Skeletal muscle cell (primary cell): ENCODE measurements at regions not wholly inside any gene's neighbourhood (a gene's known extent, or its start where the extent isn't known, plus 50 kb on each side); places are given as distances from the start of the nearest gene placed in this dataset.

Experiments
- DNase-seq: peaks from one replicate; pipeline ENCODE4 v3.0.0-alpha.2; 2010; ENCODE audit warnings: low read depth
- H3K4me3 ChIP-seq: 2 replicates; pipeline ENCODE4 v1.5.1; 2011; ENCODE audit warnings: low read depth, mild to moderate bottlenecking, control low read depth, low read length, moderate library complexity

DNA sequence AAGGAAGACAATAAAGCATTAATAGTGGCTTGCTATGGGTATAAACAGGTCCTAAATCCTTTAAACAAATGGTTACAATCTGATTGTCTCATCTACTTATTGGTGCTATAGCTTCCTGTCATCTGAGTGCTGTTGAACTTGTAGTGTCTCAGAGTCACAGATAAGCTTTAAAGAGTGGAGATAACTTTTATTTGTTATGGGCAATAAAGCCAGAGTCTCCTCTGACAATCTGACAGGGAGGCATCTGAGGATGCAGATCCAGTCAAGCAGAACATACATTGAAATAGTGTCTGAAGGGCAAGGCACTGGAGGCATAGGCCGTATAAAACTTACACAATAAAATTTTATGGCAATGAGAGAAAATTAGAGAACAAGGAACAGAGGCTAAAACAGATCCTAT is 1132.4 kb upstream of the CDH2 start:
- no peak for DNase-seq
- no peak overlapping the region for H3K4me3 ChIP-seq

GRCh38 chr18:29307982-29308381 is 1131.1 kb upstream of the CDH2 start:
- DNase-seq, result no peak
- H3K4me3 ChIP-seq, result no peak overlapping the region

- no peak for DNase-seq
- H3K4me3 ChIP-seq, result no peak overlapping the region
These were observed 1130.3 kb upstream of the CDH2 start for GRCh38 chr18:29307231-29307630.

DNA sequence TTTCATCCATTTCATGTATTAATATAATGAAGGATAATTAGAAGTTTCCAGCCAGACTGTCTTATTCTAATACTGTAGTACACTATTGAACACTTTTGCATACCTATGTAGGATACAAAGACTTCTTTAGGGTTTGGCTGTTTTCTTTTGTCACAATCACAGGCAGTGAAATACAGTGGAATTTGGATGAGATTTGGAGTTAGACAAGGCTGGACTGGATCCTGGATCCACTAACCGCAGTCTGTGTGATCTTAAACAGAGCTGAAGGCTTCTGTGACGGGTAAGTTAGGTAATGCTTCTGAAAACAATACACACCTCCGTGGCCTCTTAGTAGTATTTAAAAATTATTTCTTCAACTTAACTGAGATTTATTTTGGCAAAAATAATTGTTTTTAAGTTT is 1128.6 kb upstream of the CDH2 start:
- no peak for DNase-seq
- H3K4me3 ChIP-seq, result no peak overlapping the region

DNA sequence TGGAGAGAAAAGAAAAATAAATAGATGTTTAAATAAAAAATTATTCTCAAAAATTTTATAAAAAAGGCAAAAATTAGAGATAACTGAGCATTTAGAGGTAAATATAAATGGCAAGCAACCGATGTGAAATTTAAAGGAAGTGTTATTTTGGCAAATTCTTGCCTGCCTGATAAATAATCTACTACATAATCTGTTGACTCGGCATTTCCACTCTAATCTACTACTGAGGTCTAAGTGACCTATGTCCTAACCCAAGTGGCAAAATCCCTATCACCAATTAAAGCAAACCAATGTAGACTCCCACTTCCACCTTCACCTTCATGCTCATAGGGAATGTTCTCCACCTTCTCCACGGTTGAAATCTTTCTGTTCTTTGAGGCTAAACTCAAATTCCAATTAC is 1124.1 kb upstream of the CDH2 start:
- no peak overlapping the region for H3K4me3 ChIP-seq
- DNase-seq, result no peak

- H3K4me3 ChIP-seq, result no peak overlapping the region
- DNase-seq, result no peak
These were observed 1108.5 kb upstream of the CDH2 start for GRCh38 chr18:29285471-29285870.

- peak; percentile 43 for DNase-seq
- no peak overlapping the region for H3K4me3 ChIP-seq
These were observed 1094.6 kb upstream of the CDH2 start for GRCh38 chr18:29271501-29271900.

DNA sequence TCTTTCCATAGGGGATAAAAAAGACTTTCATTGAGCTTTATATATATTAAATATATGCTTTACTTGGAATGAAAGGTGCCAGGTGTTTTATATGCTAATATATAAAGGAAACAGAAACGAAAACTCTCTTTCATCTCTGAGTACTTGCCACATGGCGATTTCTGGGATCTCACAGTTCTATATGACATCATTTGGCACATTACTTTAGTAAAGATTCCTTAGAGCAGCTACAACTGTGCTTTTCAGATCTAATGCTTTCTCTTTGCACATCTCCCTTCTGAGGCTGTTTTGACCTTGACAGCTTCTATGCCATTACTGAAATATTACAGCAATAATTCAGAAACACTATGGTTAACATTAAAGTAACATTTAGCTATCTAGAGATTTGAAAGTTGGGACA is 1082.9 kb upstream of the CDH2 start:
- no peak overlapping the region for H3K4me3 ChIP-seq
- DNase-seq, result no peak

GRCh38 chr18:29254123-29254522 is 1077.2 kb upstream of the CDH2 start:
- no peak for DNase-seq
- no peak overlapping the region for H3K4me3 ChIP-seq

DNA sequence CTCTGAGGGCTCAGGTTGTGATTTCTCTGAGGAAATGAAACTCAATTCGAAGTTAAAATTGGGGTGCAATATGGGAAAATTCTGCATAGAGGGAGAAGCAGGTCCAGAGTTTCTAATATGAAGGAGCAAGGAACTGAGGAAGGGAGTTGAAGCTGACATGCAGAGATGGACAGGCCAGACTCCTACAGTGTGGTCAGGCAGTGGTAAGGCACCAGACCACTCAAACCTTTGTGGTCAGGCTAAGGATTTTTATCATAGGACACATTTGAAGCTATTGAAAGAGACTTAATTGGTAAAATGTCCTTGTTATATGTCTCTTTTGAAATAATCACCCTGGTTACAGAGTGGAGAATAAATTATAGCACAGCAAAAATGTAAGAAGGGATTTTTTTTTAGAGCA is 1074.8 kb upstream of the CDH2 start:
- no peak overlapping the region for H3K4me3 ChIP-seq
- no peak for DNase-seq

DNA sequence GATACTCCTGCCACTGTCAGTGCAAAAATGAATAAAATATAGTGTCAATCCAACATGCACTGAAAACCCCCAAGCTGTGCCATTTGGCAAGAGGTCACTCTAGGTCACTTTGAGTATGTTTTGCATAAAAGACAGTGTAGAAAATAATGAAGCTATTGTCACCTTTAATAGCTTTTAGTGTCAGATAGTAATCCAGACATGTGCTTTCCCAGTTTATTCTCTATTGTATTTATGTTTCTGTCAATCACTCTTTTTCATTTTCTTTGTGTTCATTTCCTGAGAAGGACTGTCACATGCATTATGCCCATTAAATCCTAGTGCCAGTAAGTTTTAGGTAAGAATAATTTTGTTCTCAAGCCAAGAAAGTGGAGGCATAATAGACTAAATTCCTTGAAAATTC is 1073.9 kb upstream of the CDH2 start:
- DNase-seq, result no peak
- no peak overlapping the region for H3K4me3 ChIP-seq

GRCh38 chr18:29250259-29250658 is 1073.3 kb upstream of the CDH2 start:
- DNase-seq, result no peak
- no peak overlapping the region for H3K4me3 ChIP-seq

GRCh38 chr18:29248805-29249204 is 1071.9 kb upstream of the CDH2 start:
- H3K4me3 ChIP-seq, result no peak overlapping the region
- no peak for DNase-seq

GRCh38 chr18:29241199-29241598 is 1064.3 kb upstream of the CDH2 start:
- H3K4me3 ChIP-seq, result no peak overlapping the region
- DNase-seq, result no peak

- no peak overlapping the region for H3K4me3 ChIP-seq
- no peak for DNase-seq
These were observed 1057.8 kb upstream of the CDH2 start for GRCh38 chr18:29234751-29235150.

GRCh38 chr18:29226213-29226612 is 1049.3 kb upstream of the CDH2 start:
- no peak overlapping the region for H3K4me3 ChIP-seq
- DNase-seq, result peak; percentile 9

DNA sequence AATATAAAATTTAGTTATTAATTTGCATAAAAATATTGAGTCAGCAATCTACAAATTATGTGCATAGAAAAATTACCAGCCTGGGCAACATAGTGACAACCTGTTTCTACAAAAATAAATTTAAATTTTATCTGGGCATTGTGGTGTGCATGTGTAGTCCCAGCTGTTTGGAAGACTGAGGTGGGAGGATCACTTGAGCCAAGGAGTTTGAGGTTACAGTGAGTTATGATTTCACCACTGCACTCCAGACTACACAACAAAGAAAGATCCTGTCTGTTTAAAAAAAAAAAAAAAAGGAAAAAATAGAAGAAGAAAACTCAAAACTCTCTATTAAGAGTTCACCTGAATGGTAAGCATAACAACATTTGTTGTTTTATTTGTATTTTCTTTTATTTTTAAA is 1048.4 kb upstream of the CDH2 start:
- DNase-seq, result no peak
- H3K4me3 ChIP-seq, result no peak overlapping the region

DNA sequence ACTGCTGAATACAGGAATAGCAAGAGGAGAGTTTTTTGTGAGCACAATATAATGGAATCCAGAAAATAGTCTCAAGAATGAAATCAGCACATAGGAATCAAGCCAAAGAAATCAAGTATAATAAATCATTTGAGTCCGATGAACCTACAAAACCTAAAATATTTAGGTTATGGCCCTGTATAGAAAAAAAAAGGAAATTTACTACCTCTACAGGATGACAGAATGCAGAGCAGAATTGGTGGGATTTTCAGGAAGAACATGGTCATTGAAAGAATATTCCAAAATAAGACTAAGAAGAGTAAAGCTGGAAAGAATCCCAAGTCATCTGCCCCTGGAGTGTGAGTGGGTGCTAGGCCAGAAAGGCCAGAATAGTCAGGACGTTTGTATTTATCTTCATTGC is 1041.2 kb upstream of the CDH2 start:
- peak; percentile 12 for DNase-seq
- H3K4me3 ChIP-seq, result no peak overlapping the region

DNA sequence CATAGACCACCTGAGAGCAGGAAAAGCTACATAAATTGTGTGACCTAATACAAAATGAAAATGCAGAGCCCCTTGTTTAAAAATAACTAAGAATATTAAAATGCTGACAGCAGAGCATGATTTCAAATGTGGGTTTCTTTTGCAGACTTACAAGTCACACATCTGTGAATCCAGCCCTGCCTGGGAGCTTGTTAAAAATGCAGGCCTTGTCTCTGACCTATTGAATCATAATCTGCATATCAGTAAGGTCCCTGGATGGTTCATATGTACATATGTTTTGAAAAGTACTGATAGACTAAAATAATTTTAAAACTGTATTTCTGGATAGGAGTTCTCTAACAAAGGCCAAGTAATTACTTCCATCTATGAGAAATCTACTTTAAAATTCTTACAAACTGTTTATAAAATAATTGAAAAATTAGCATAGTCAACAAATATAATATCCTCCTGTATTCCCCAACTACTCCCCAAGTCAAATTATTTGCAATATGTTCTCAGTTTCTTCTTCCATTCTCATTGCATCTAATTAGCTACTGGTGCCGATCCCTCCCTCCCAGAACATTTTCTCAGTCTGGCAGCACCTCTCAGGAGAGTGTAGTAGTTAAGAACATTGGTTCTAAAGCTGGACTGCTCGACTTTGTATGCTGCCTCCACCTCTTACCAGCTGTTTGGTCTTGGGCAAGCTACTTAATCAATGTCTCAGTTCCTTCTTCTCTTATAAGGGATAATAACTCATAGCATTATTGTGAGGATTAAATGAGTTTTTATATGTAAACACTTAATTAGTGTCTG is 1040.4 kb upstream of the CDH2 start:
- no peak overlapping the region for H3K4me3 ChIP-seq
- no peak for DNase-seq

DNA sequence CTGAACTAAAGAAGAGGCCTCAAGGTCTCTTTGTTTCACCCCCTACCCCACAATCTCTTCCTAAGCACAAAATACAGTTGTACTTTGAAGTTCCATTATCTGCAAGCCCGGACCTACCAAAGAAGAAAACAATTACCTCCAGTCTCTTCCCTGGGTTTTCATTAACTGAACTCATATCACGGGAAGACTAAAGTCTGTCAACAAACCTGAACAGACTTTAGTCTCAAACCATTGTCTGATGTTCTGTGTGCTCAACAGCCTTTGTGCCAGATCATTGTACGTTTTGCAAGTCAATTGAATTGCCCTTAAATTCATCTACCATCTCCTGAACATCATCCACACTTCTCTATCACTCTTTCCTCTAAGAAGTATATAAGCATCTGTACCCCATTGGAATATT is 1021.9 kb upstream of the CDH2 start:
- no peak overlapping the region for H3K4me3 ChIP-seq

DNA sequence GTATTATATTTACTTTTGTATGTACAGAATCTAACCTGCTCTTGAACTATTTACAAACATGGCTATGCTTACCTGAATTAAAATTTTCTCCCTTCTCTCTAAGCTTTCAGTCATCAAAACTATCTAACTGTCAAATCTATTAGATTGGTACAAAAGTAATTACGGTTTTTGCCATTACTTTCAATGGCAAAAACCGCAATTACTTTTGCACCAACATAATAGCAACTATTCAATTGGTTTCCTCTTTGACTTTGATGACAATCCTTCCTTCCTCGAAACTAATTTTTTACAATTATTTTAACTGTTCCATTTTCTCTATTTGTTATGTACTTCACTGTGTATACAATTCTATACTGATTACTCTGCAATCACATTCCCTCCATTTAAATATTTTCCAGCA is 1019.4 kb upstream of the CDH2 start:
- no peak for DNase-seq
- H3K4me3 ChIP-seq, result no peak overlapping the region

More for the DNA sequence above, 1021.9 kb upstream of the CDH2 start:
- no peak for DNase-seq

DNA sequence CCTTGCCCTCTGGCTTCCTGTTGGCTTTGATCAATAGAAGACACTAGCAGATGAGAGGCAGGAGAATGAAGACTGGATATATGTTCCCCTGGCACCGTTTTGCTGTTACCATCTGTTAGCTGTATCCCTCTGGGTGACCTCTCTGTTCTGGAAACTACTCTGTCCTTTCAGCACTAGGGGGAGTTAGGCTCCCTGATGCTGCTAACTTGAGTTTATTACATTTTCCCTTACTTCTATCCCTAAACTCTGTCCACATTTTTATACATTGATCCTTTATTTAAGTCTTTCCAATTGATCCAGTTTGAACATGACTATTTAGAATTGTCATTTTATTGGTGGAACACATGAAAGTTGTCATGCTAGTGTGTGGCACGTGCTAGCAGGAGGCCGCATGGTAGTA is 1014.3 kb upstream of the CDH2 start:
- no peak for DNase-seq
- no peak overlapping the region for H3K4me3 ChIP-seq
